AG10803 (cell line): ENCODE measurements at regions not wholly inside any gene's neighbourhood (a gene's known extent, or its start where the extent isn't known, plus 50 kb on each side); places are given as distances from the start of the nearest gene placed in this dataset.

ENCODE experiments used
- DNase-seq: peaks from one replicate; pipeline ENCODE4 v3.0.0; 2010; ENCODE audit warnings: low read depth
- H3K4me3 ChIP-seq: 2 replicates; pipeline ENCODE4 v1.5.1; 2011; ENCODE audit warnings: mild to moderate bottlenecking, low read length, control low read depth
- CTCF ChIP-seq: conservative IDR thresholded peaks from 2 replicates; pipeline ENCODE4 v1.5.1; 2011; ENCODE audit warnings: mild to moderate bottlenecking, low read length, control low read depth, inconsistent platforms

DNA sequence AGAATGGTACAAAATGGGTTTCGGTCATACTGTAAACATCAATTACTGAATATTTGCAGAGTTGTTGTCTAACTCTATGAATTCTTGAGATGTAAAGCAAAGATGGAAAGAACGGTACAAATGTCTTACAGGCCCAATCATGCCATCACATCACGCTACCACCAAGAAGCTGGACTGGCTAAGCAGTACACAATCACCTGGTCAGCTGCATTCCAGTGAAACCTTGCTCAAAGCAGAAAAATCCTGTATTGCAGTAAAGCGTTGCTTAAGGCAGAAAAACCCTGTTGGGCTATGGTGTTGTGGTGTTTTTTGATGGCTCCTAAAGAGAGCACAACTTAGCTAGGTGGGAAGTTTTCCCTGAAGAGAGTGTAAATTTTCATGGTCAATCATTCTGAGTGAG lies 112.6 kb upstream of the RASA1 start:
- DNase-seq: no peak
- no peak for TF ChIP-seq CTCF
- no peak overlapping the region for H3K4me3 ChIP-seq

- no peak overlapping the region for H3K4me3 ChIP-seq
- no peak for DNase-seq
- TF ChIP-seq CTCF: no peak
Observed at GRCh38 chr5:87156631-87157030, 111.1 kb upstream of the RASA1 start.

DNA sequence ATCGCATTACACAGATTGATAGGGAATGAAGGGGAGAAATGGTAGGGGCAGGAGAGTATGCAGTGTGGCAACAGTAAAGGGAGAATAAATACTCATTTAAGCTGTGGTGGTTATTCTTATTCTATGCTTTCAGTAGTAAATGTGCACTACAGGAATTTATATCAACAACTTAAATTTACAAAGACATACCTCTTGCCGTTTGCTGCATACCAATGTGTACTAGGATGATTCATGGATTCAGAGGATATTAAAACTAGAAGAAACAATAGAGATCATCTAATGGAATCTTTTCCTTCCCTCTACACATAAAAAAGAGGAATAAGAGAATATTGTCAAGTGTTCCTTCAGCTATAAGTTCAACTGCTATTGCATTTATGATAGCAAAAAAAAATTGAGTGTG lies 103.3 kb upstream of the RASA1 start:
- TF ChIP-seq CTCF: no peak
- no peak overlapping the region for H3K4me3 ChIP-seq

DNA sequence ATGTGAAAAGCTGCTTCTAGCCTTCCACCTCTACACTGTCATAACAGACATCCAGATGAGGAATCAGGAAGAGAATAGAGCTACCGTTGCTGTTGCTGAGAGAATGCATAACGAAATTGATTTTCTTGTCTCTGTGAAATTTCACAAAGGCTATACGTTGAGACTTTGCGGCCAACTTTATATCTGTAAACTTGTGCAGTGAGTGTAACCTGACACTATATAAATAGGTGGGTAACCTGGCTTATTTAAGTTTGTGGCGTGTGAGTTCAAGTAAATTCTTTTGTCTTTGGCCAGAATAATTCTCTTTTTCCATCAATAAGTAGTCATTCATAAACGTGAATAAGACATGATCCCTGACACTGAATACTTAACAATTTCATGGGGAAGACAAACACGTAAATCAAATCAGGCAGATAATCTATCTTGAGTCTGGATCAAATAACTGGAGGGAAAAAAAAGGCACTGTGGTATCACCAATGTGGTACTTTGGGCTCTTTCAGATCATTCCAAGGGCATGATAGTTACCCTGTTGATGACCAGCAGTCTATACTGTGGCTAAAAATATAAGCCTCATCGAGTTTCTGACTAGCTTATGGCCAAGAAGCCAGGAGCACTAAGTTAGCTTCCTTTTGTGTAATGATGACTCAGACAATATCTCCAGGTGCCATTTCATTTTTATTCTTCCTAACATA lies 98.2 kb upstream of the RASA1 start:
- TF ChIP-seq CTCF: no peak
- no peak overlapping the region for H3K4me3 ChIP-seq
- DNase-seq: no peak

More for the DNA sequence above, 103.3 kb upstream of the RASA1 start:
- no peak for DNase-seq

- no peak for TF ChIP-seq CTCF
Observed at GRCh38 chr5:87170799-87171198, 96.9 kb upstream of the RASA1 start.

DNA sequence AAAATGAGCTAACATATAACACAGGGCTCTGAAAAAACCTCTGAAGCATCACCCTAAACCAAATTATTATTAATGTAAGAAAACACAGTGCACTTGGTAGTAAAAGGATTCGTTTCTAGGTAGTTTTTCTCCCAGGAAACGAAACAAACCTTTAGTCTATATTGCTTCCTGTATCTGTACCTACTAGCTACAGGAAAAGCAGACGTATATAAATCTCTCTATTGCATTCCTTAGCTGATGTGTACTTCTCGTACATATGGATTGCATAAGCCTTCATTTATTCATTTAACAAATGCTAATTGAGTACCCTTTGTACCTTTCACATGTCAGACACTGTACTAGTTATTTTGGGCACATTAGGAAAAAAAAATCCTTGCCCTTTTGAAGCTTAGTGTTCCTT lies 85.0 kb upstream of the RASA1 start:
- no peak for DNase-seq
- no peak overlapping the region for H3K4me3 ChIP-seq
- TF ChIP-seq CTCF: no peak

More at GRCh38 chr5:87170799-87171198, 96.9 kb upstream of the RASA1 start:
- peak; percentile 22 for DNase-seq
- H3K4me3 ChIP-seq: no peak overlapping the region

DNA sequence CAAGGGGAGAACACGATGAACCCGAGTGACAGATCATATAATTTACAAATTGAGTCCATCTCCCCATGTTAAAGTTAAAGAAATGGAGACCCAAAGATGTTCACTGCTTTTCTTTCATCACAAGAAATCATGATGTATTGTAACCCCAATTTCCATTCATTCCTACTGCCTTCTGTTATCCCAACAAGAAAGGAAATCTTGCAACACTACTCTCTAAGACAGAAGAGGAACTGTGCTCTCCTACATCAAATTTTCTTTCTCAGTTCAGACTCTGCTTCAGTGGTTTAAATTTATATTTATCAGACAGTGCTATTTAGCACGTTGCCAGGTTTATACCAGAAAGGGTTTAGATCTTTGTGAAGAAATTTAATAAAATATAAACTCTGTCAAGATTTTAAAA lies 83.8 kb upstream of the RASA1 start:
- no peak for TF ChIP-seq CTCF
- no peak for DNase-seq
- no peak overlapping the region for H3K4me3 ChIP-seq
